Neural cell (in vitro differentiated cells): ENCODE measurements at regions not wholly inside any gene's neighbourhood (a gene's known extent, or its start where the extent isn't known, plus 50 kb on each side); places are given as distances from the start of the nearest gene placed in this dataset.

Source experiments
- H2AFZ ChIP-seq: fragments of 200-600, 300-800 bp; sonication (generic), shearing (Covaris generic); 2 replicates; pipeline ENCODE4 v1.6.0; 2014; ENCODE audit warnings: low read depth, mild to moderate bottlenecking, antibody characterized with exemption, low read length, moderate library complexity
- H3F3A ChIP-seq: fragments of 200-600 bp; shearing (Covaris generic); 2 replicates; pipeline ENCODE4 v1.6.1; 2016; ENCODE audit warnings: mild to moderate bottlenecking, moderate library complexity, mixed read lengths, antibody characterized with exemption, low read length; ENCODE audit not compliant: insufficient read depth, poor library complexity, severe bottlenecking
- H3K27ac ChIP-seq: fragments of 200-600, 300-800 bp; sonication (generic), shearing (Covaris generic); 2 replicates; pipeline ENCODE4 v1.5.1; 2014; ENCODE audit warnings: mild to moderate bottlenecking, low read length, moderate library complexity
- H3K27me3 ChIP-seq: fragments of 300-800, 200-600 bp; sonication (generic), shearing (Covaris generic); 2 replicates; pipeline ENCODE4 v1.6.0; 2014; ENCODE audit warnings: mild to moderate bottlenecking, low read depth, low read length, moderate library complexity; ENCODE audit not compliant: insufficient read depth
- H3K36me3 ChIP-seq: fragments of 300-800, 200-600 bp; sonication (generic), shearing (Covaris generic); 2 replicates; pipeline ENCODE4 v1.5.1; 2014; ENCODE audit warnings: mild to moderate bottlenecking, antibody characterized with exemption, low read length, moderate library complexity; ENCODE audit not compliant: insufficient read depth
- H3K4me2 ChIP-seq: fragments of 300-800, 200-600 bp; sonication (generic), shearing (Covaris generic); 2 replicates; pipeline ENCODE4 v1.6.0; 2014; ENCODE audit warnings: mild to moderate bottlenecking, low read length
- H3K4me3 ChIP-seq: fragments of 300-800, 200-600 bp; sonication (generic), shearing (Covaris generic); 2 replicates; pipeline ENCODE4 v1.5.1; 2014; ENCODE audit warnings: mild to moderate bottlenecking, low read length, moderate library complexity
- H3K79me2 ChIP-seq: fragments of 200-600 bp; shearing (Covaris generic); replicated peaks from 2 replicates; pipeline ENCODE4 v1.6.0; 2014; ENCODE audit warnings: mild to moderate bottlenecking, low read length, moderate library complexity; ENCODE audit not compliant: insufficient read depth
- H3K9ac ChIP-seq: fragments of 300-800, 200-600 bp; sonication (generic), shearing (Covaris generic); 2 replicates; pipeline ENCODE4 v1.6.1; 2016; ENCODE audit warnings: mild to moderate bottlenecking, low read length, mixed read lengths
- H3K9me2 ChIP-seq: fragments of 200-600 bp; shearing (Covaris generic); 2 replicates; pipeline ENCODE4 v1.6.1; 2016; ENCODE audit warnings: mild to moderate bottlenecking, low read length, mixed read lengths; ENCODE audit not compliant: insufficient read depth
- H3K9me3 ChIP-seq: fragments of 200-600, 300-800 bp; sonication (generic), shearing (Covaris generic); 2 replicates; pipeline ENCODE4 v1.6.1; 2016; ENCODE audit warnings: mild to moderate bottlenecking, mixed run types, low read length, moderate library complexity, mixed read lengths
- H4K20me1 ChIP-seq: fragments of 200-600 bp; shearing (Covaris generic); 2 replicates; pipeline ENCODE4 v1.6.1; 2016; ENCODE audit warnings: mild to moderate bottlenecking, mixed run types; ENCODE audit not compliant: insufficient read depth
- EP300 ChIP-seq: fragments of 450-650 bp; conservative IDR thresholded peaks from 2 replicates; pipeline ENCODE4 v1.6.1; 2014; ENCODE audit warnings: antibody characterized with exemption, mild to moderate bottlenecking, moderate library complexity; ENCODE audit not compliant: poor library complexity, severe bottlenecking
- EZH2 ChIP-seq: fragments of 200-600, 300-800 bp; shearing (Covaris generic), sonication (generic); IDR thresholded peaks from 2 replicates; pipeline ENCODE4 v1.6.1; 2014; ENCODE audit warnings: antibody characterized with exemption, low read length, borderline replicate concordance, mild to moderate bottlenecking; ENCODE audit not compliant: insufficient read depth, poor library complexity, severe bottlenecking
- MXI1 ChIP-seq: fragments of 450-650 bp; conservative IDR thresholded peaks from 2 replicates; pipeline ENCODE4 v1.6.1; 2014; ENCODE audit warnings: antibody characterized with exemption, mild to moderate bottlenecking; ENCODE audit not compliant: poor library complexity, severe bottlenecking
- POLR2AphosphoS5 ChIP-seq: IDR thresholded peaks from 2 replicates; pipeline ENCODE4 v1.6.1; 2012
- RAD21 ChIP-seq: fragments of 450-650 bp; conservative IDR thresholded peaks from 2 replicates; pipeline ENCODE4 v1.6.1; 2014; ENCODE audit warnings: antibody characterized with exemption, mild to moderate bottlenecking, moderate library complexity
- SMC3 ChIP-seq: fragments of 450-650 bp; conservative IDR thresholded peaks from 2 replicates; pipeline ENCODE4 v1.6.1; 2014; ENCODE audit warnings: antibody characterized with exemption, mild to moderate bottlenecking, moderate library complexity; ENCODE audit not compliant: poor library complexity
- TAF1 ChIP-seq: IDR thresholded peaks from 2 replicates; pipeline ENCODE4 v1.6.1; 2012; ENCODE audit warnings: low read depth
- TF ChIP-seq, protein P1 (sequence below): IDR thresholded peaks from 2 replicates; pipeline ENCODE4 v1.6.1; 2012; ENCODE audit warnings: borderline replicate concordance
- TF ChIP-seq, protein P2 (sequence below): fragments of 450-650 bp; IDR thresholded peaks from 2 replicates; pipeline ENCODE4 v1.5.1; 2014; ENCODE audit warnings: antibody characterized with exemption, mild to moderate bottlenecking, moderate library complexity; ENCODE audit not compliant: poor library complexity, severe bottlenecking

DNA sequence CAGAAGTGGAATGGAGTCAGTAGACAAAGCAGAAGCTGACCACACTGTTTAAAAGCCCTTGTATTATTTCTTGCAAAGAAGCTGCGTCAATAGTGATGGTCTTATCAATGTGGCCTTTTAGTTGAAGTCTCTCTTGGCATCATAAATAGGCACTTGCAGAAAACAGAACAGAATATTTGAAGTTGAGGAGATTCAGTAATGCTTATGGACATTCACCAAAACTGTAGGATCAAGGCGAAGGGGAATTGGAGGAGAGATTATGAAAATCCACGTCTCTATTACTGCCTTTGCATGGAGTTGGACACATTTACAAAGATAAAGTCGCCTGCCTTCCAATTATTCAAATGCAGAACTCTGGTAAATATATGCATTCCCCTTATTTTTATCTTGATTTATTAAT is 1482.8 kb downstream of the EFNB2 start:
- Histone ChIP-seq H3K4me3 (no peak overlapping the region), H3K9ac (no peak overlapping the region), H3K9me2 (no peaks in the 10 kb centered on the region), H3K27ac (no peak overlapping the region), H3K79me2 (no peaks in the 10 kb centered on the region), H3K9me3 (no peaks in the 10 kb centered on the region), H3K4me2 (no peak overlapping the region), H3K36me3 (no peaks in the 10 kb centered on the region), H4K20me1 (no peaks in the 10 kb centered on the region), H2AFZ (no peak overlapping the region), H3F3A (no peaks in the 10 kb centered on the region), H3K27me3 (no peaks in the 10 kb centered on the region)
- TF ChIP-seq RAD21: no peak

DNA sequence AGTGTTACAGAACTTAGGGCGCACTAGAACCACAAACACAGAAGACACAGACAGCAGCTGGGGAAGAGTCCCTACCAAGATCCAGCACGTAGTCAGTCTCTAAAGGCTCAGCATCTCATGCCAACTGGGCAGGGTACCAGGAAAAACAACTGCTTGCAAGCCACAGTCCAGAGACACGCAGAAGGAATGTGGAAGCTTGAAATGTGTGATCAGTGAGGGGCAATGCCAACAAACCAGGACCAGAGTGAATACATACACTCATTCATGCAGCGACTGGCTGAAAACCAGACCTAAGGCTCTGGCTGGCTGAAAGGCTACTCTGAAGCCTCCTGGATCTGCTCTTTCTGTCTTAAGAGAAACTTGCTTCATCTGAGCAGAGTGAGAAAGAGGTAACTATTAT is 1484.8 kb downstream of the EFNB2 start:
- Histone ChIP-seq H3K36me3 (no peaks in the 10 kb centered on the region), H3K9ac (no peak overlapping the region), H3K4me2 (no peak overlapping the region), H3K27ac (no peak overlapping the region), H3K4me3 (no peak overlapping the region), H3K9me2 (no peaks in the 10 kb centered on the region), H3K79me2 (no peaks in the 10 kb centered on the region), H2AFZ (no peak overlapping the region), H3F3A (no peaks in the 10 kb centered on the region), H3K9me3 (no peaks in the 10 kb centered on the region), H3K27me3 (no peaks in the 10 kb centered on the region), H4K20me1 (no peaks in the 10 kb centered on the region)
- TF ChIP-seq, protein P1, sequence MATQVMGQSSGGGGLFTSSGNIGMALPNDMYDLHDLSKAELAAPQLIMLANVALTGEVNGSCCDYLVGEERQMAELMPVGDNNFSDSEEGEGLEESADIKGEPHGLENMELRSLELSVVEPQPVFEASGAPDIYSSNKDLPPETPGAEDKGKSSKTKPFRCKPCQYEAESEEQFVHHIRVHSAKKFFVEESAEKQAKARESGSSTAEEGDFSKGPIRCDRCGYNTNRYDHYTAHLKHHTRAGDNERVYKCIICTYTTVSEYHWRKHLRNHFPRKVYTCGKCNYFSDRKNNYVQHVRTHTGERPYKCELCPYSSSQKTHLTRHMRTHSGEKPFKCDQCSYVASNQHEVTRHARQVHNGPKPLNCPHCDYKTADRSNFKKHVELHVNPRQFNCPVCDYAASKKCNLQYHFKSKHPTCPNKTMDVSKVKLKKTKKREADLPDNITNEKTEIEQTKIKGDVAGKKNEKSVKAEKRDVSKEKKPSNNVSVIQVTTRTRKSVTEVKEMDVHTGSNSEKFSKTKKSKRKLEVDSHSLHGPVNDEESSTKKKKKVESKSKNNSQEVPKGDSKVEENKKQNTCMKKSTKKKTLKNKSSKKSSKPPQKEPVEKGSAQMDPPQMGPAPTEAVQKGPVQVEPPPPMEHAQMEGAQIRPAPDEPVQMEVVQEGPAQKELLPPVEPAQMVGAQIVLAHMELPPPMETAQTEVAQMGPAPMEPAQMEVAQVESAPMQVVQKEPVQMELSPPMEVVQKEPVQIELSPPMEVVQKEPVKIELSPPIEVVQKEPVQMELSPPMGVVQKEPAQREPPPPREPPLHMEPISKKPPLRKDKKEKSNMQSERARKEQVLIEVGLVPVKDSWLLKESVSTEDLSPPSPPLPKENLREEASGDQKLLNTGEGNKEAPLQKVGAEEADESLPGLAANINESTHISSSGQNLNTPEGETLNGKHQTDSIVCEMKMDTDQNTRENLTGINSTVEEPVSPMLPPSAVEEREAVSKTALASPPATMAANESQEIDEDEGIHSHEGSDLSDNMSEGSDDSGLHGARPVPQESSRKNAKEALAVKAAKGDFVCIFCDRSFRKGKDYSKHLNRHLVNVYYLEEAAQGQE: no peak
- no peak for TF ChIP-seq POLR2AphosphoS5
- TF ChIP-seq, protein P2, sequence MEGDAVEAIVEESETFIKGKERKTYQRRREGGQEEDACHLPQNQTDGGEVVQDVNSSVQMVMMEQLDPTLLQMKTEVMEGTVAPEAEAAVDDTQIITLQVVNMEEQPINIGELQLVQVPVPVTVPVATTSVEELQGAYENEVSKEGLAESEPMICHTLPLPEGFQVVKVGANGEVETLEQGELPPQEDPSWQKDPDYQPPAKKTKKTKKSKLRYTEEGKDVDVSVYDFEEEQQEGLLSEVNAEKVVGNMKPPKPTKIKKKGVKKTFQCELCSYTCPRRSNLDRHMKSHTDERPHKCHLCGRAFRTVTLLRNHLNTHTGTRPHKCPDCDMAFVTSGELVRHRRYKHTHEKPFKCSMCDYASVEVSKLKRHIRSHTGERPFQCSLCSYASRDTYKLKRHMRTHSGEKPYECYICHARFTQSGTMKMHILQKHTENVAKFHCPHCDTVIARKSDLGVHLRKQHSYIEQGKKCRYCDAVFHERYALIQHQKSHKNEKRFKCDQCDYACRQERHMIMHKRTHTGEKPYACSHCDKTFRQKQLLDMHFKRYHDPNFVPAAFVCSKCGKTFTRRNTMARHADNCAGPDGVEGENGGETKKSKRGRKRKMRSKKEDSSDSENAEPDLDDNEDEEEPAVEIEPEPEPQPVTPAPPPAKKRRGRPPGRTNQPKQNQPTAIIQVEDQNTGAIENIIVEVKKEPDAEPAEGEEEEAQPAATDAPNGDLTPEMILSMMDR: no peak
- no peak for TF ChIP-seq SMC3
- TF ChIP-seq EZH2: no peak
- TF ChIP-seq EP300: no peak
- no peak for TF ChIP-seq RAD21
- no peak for TF ChIP-seq MXI1

DNA sequence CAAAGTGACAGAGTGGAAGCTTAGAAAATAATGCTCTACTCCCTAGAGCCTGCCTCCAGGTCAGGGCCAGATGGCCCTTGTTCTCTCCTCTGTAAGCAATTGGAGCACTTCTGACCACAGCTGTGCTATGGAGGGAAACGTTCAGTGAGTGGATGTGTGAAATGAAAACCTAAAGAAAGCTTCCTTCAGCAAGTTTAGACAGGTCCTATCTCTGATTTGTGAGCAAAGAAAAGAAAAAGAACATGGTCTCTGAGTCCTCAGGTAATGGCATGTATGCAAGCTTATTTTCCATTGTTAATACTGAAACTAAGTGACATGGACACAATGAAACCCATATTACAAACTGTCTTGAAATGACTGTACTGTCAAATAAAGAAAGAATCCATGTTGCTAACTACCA is 1486.8 kb downstream of the EFNB2 start:
- TF ChIP-seq EZH2 (no peak), SMC3 (no peak), RAD21 (no peak), EP300 (no peak), MXI1 (no peak), TAF1 (no peak), POLR2AphosphoS5 (no peak)
- TF ChIP-seq, protein P2: no peak
- TF ChIP-seq, protein P1: no peak
- H3F3A ChIP-seq: no peaks in the 10 kb centered on the region
- H3K9ac ChIP-seq: no peak overlapping the region

More for the DNA sequence above, 1486.8 kb downstream of the EFNB2 start:
- H3K27ac ChIP-seq: no peak overlapping the region
- H3K9me3 ChIP-seq: no peaks in the 10 kb centered on the region
- no peak overlapping the region for H2AFZ ChIP-seq
- H3K79me2 ChIP-seq: no peaks in the 10 kb centered on the region
- no peaks in the 10 kb centered on the region for H3K36me3 ChIP-seq
- no peaks in the 10 kb centered on the region for H4K20me1 ChIP-seq
- no peaks in the 10 kb centered on the region for H3K27me3 ChIP-seq
- no peak overlapping the region for H3K4me3 ChIP-seq
- no peaks in the 10 kb centered on the region for H3K9me2 ChIP-seq
- H3K4me2 ChIP-seq: no peak overlapping the region
